ENCODE measurements at regions not wholly inside any gene's neighbourhood (a gene's known extent, or its start where the extent isn't known, plus 50 kb on each side); places are given as distances from the start of the nearest gene placed in this dataset.

GRCh38 chr10:46234431-46235060, 52.3 kb upstream of the ANTXRL start:
- H3K4me3 Mint-ChIP-seq: no peak overlapping the region
- H3K4me1 Mint-ChIP-seq: peaks cover 35% of the 10 kb centered on the region
- H3K9me3 Mint-ChIP-seq: no peaks in the 10 kb centered on the region
- no peak for ATAC-seq (replicated peaks; ENCODE audit: extremely low read depth, poor library complexity, severe bottlenecking)
- H3K27me3 Mint-ChIP-seq: no peaks in the 10 kb centered on the region
- peak overlapping the region; percentile 22 for H3K27ac Mint-ChIP-seq (ENCODE audit: low read depth)
- DNase-seq (ENCODE audit: low spot score in 2 of 2): peak; percentile 3 to 5
- peaks cover 8% of the 10 kb centered on the region for H3K36me3 Mint-ChIP-seq (ENCODE audit: insufficient read depth)

DNA sequence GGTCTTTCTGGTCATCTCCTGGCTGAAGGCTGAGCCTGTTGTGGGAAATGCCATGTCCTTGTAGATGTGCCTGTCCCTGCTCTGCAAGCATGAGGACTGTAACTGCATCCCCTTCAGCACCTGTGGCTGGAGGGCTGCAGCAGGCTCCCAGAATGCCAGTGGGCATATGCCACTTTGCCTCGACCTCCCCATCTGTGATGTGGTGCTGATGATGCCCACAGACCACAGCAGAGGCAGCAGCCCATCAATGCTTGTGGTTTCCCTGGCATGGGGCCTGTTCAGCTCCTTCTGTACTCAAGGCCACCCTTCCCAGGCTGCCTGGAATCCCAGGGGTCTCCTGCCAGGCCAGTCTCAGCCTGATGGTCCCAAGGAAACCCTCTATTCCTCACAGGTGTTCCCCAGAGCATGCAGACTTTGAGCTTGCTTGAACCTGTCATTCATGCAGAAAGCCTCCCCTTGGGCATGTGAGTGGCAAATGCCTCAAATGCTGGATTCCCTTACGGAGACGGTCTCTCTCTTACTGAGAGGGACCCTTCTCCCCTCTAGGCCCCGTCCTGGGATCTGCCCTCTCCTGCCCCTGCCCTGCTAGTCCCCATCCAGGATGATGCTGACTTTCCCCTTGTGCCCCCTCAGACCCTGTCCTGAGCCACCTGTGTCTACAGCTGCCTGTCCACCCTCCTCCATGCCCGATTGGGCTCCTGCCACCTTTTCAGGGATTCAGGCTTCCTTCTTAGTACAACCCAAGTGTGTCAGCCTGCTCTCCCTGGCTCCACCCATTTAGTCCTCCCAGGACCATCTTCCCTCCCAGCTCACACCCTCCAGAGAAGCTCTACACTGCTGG, 50.9 kb upstream of the ANTXRL start:
- Mint-ChIP-seq H3K36me3 (ENCODE audit: insufficient read depth) (peaks cover 8% of the 10 kb centered on the region), H3K4me3 (no peak overlapping the region), H3K9me3 (no peaks in the 10 kb centered on the region), H3K27ac (ENCODE audit: low read depth) (peak overlapping the region; percentile 95), H3K27me3 (no peaks in the 10 kb centered on the region), H3K4me1 (peaks cover 45% of the 10 kb centered on the region)
- ATAC-seq (replicated peaks; ENCODE audit: extremely low read depth, poor library complexity, severe bottlenecking) (no peak), DNase-seq (ENCODE audit: low spot score in 2 of 2) (peak in 1 of 2 donors; percentile 8)

DNA sequence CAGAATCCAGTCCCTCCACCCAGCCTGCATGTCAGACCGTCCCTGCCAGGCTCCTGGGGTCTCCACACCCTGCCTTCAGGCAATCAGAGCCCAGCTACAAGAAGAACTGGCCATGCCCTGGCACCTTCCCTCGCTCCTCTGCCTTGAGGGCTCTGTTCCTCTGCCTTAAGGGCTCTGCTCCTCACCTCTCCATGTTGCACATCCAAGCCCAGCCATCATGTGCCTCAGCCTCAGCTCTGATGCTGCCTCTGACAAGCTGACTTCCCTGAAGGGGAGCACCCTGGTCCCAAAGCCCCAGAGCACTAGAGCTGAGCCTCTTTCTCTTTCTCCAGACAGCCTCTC, 50.3 kb upstream of the ANTXRL start:
- no peaks in the 10 kb centered on the region for H3K9me3 Mint-ChIP-seq
- H3K36me3 Mint-ChIP-seq (ENCODE audit: insufficient read depth): peaks cover 8% of the 10 kb centered on the region
- H3K4me1 Mint-ChIP-seq: peaks cover 51% of the 10 kb centered on the region
- H3K4me3 Mint-ChIP-seq: no peak overlapping the region
- no peaks in the 10 kb centered on the region for H3K27me3 Mint-ChIP-seq
- peak overlapping the region; percentile 95 for H3K27ac Mint-ChIP-seq (ENCODE audit: low read depth)
- DNase-seq (ENCODE audit: low spot score in 2 of 2) (no peak), ATAC-seq (replicated peaks; ENCODE audit: extremely low read depth, poor library complexity, severe bottlenecking) (no peak)

GRCh38 chr10:46236941-46237681, 49.7 kb upstream of the ANTXRL start:
- peak overlapping the region; percentile 95 for H3K27ac Mint-ChIP-seq (ENCODE audit: low read depth)
- peaks cover 57% of the 10 kb centered on the region for H3K4me1 Mint-ChIP-seq
- DNase-seq (ENCODE audit: low spot score in 2 of 2): peak in 1 of 2 donors; percentile 6
- H3K36me3 Mint-ChIP-seq (ENCODE audit: insufficient read depth): peaks cover 8% of the 10 kb centered on the region
- no peak for ATAC-seq (replicated peaks; ENCODE audit: extremely low read depth, poor library complexity, severe bottlenecking)
- no peak overlapping the region for H3K4me3 Mint-ChIP-seq
- no peaks in the 10 kb centered on the region for H3K27me3 Mint-ChIP-seq
- peaks cover 2% of the 10 kb centered on the region for H3K9me3 Mint-ChIP-seq
